Progenitor cell of endocrine pancreas (in vitro differentiated cells): ENCODE measurements at regions not wholly inside any gene's neighbourhood (a gene's known extent, or its start where the extent isn't known, plus 50 kb on each side); places are given as distances from the start of the nearest gene placed in this dataset.

Experiments used
- DNase-seq: peaks from one replicate; pipeline ENCODE4 v3.0.0; 2021; ENCODE audit warnings: low spot score; ENCODE audit not compliant: unreplicated experiment
- H3K27ac Mint-ChIP-seq: 2 replicates; pipeline ENCODE4 v1.8.0; 2021; ENCODE audit warnings: mild to moderate bottlenecking, moderate library complexity, mixed read lengths
- H3K27me3 Mint-ChIP-seq: 2 replicates; pipeline ENCODE4 v1.8.0; 2021; ENCODE audit warnings: mixed read lengths
- H3K36me3 Mint-ChIP-seq: 2 replicates; pipeline ENCODE4 v1.8.0; 2022; ENCODE audit warnings: mixed read lengths; ENCODE audit not compliant: insufficient read depth
- H3K4me1 Mint-ChIP-seq: 2 replicates; pipeline ENCODE4 v1.8.0; 2021; ENCODE audit warnings: low read depth, mixed read lengths
- H3K4me3 Mint-ChIP-seq: 2 replicates; pipeline ENCODE4 v1.8.0; 2021; ENCODE audit warnings: low read depth, mild to moderate bottlenecking, moderate library complexity, mixed read lengths
- H3K9me3 Mint-ChIP-seq: 2 replicates; pipeline ENCODE4 v1.8.0; 2021; ENCODE audit warnings: low read depth, mixed read lengths
- TF ChIP-seq, protein P1 (sequence below): fragments of 200-600 bp; sonication (generic); IDR thresholded peaks from one replicate; pipeline ENCODE4 v1.5.0; 2021; ENCODE audit warnings: antibody characterized with exemption, mild to moderate bottlenecking; ENCODE audit not compliant: unreplicated experiment

GRCh38 chr4:35912174-35912573, 332.1 kb downstream of the ARAP2 start:
- H3K9me3 Mint-ChIP-seq = no peaks in the 10 kb centered on the region
- H3K27ac Mint-ChIP-seq = no peak overlapping the region
- no peak for DNase-seq
- TF ChIP-seq, protein P1, sequence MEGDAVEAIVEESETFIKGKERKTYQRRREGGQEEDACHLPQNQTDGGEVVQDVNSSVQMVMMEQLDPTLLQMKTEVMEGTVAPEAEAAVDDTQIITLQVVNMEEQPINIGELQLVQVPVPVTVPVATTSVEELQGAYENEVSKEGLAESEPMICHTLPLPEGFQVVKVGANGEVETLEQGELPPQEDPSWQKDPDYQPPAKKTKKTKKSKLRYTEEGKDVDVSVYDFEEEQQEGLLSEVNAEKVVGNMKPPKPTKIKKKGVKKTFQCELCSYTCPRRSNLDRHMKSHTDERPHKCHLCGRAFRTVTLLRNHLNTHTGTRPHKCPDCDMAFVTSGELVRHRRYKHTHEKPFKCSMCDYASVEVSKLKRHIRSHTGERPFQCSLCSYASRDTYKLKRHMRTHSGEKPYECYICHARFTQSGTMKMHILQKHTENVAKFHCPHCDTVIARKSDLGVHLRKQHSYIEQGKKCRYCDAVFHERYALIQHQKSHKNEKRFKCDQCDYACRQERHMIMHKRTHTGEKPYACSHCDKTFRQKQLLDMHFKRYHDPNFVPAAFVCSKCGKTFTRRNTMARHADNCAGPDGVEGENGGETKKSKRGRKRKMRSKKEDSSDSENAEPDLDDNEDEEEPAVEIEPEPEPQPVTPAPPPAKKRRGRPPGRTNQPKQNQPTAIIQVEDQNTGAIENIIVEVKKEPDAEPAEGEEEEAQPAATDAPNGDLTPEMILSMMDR = no peak
- H3K4me3 Mint-ChIP-seq = no peak overlapping the region
- H3K27me3 Mint-ChIP-seq = peaks cover 9% of the 10 kb centered on the region
- no peaks in the 10 kb centered on the region for H3K36me3 Mint-ChIP-seq
- H3K4me1 Mint-ChIP-seq = peaks cover 19% of the 10 kb centered on the region

- Mint-ChIP-seq H3K27me3 (no peaks in the 10 kb centered on the region), H3K27ac (no peak overlapping the region), H3K4me3 (no peak overlapping the region), H3K4me1 (peaks cover 12% of the 10 kb centered on the region), H3K36me3 (no peaks in the 10 kb centered on the region), H3K9me3 (peaks cover 3% of the 10 kb centered on the region)
- no peak for DNase-seq
- TF ChIP-seq, protein P1 = no peak
These were observed 325.8 kb downstream of the ARAP2 start for GRCh38 chr4:35918491-35918977.

GRCh38 chr4:35925806-35926205, 318.5 kb downstream of the ARAP2 start:
- H3K9me3 Mint-ChIP-seq = no peaks in the 10 kb centered on the region
- no peak overlapping the region for H3K4me3 Mint-ChIP-seq
- TF ChIP-seq, protein P1 = no peak
- DNase-seq = no peak
- no peaks in the 10 kb centered on the region for H3K36me3 Mint-ChIP-seq
- H3K27me3 Mint-ChIP-seq = peaks cover 19% of the 10 kb centered on the region
- H3K27ac Mint-ChIP-seq = no peak overlapping the region
- H3K4me1 Mint-ChIP-seq = no peaks in the 10 kb centered on the region

GRCh38 chr4:35926788-35927187, 317.5 kb downstream of the ARAP2 start:
- Mint-ChIP-seq H3K4me3 (no peak overlapping the region), H3K36me3 (no peaks in the 10 kb centered on the region), H3K27me3 (peaks cover 19% of the 10 kb centered on the region), H3K4me1 (peaks cover under 1% of the 10 kb centered on the region), H3K27ac (no peak overlapping the region), H3K9me3 (no peaks in the 10 kb centered on the region)
- DNase-seq = no peak
- TF ChIP-seq, protein P1 = no peak

GRCh38 chr4:35933901-35934300, 310.4 kb downstream of the ARAP2 start:
- Mint-ChIP-seq H3K36me3 (no peaks in the 10 kb centered on the region), H3K4me1 (peaks cover 11% of the 10 kb centered on the region), H3K27ac (no peak overlapping the region), H3K9me3 (no peaks in the 10 kb centered on the region), H3K4me3 (no peak overlapping the region), H3K27me3 (peaks cover 21% of the 10 kb centered on the region)
- TF ChIP-seq, protein P1 = no peak
- no peak for DNase-seq
